ENCODE measurements at regions not wholly inside any gene's neighbourhood (a gene's known extent, or its start where the extent isn't known, plus 50 kb on each side); places are given as distances from the start of the nearest gene placed in this dataset.

- no peak for FAIRE-seq
- no peaks in the 10 kb centered on the region for H3K4me1 ChIP-seq (ENCODE audit: control insufficient read depth, extremely low read depth, insufficient read depth, low read length)
Measured at GRCh38 chr9:87014436-87014835, 67.1 kb upstream of the GAS1 start.

DNA sequence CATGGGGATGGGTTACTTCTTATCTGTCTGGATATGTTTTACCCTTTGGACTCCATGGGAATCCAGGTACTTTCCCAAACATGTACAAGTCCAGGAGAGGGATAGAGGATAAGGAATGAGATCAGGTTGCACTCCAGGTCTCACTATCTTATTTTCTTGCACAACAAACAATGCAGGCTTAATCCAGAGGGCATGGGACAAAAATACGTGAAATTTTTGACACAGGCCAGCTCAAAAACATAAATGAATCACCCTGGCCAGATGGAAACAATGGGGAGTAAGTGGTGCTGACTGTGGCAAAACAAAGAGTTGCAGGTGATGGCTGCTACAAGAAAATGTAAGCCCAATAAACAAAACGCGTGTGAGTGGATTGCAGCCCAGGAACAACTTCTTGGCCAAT is 69.4 kb upstream of the GAS1 start:
- TF ChIP-seq, protein P1, sequence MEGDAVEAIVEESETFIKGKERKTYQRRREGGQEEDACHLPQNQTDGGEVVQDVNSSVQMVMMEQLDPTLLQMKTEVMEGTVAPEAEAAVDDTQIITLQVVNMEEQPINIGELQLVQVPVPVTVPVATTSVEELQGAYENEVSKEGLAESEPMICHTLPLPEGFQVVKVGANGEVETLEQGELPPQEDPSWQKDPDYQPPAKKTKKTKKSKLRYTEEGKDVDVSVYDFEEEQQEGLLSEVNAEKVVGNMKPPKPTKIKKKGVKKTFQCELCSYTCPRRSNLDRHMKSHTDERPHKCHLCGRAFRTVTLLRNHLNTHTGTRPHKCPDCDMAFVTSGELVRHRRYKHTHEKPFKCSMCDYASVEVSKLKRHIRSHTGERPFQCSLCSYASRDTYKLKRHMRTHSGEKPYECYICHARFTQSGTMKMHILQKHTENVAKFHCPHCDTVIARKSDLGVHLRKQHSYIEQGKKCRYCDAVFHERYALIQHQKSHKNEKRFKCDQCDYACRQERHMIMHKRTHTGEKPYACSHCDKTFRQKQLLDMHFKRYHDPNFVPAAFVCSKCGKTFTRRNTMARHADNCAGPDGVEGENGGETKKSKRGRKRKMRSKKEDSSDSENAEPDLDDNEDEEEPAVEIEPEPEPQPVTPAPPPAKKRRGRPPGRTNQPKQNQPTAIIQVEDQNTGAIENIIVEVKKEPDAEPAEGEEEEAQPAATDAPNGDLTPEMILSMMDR (optimal IDR thresholded peaks at IDR 0.05 in 1 of 3, IDR thresholded peaks at IDR 0.05 in 1 of 3, conservative IDR thresholded peaks at IDR 0.05 in 1 of 3; ENCODE audit: extremely low read depth in 1 of 3, insufficient read depth in 2 of 3, low read length in 3 of 3), result no peak
- no peak for TF ChIP-seq EZH2 (IDR thresholded peaks at IDR 0.05; ENCODE audit: low read length)
- Histone ChIP-seq H3K79me2 (ENCODE audit: control insufficient read depth, insufficient read depth, low read length) (no peaks in the 10 kb centered on the region), H2AFZ (ENCODE audit: control insufficient read depth, low read length) (no peak overlapping the region), H3K36me3 (ENCODE audit: control insufficient read depth in 2 of 2, extremely low read depth in 1 of 2, insufficient read depth in 2 of 2, low read length in 2 of 2) (no peaks in the 10 kb centered on the region), H3K27ac (ENCODE audit: control insufficient read depth, insufficient read depth, low read length) (no peak overlapping the region), H3K4me2 (ENCODE audit: control insufficient read depth, extremely low read depth, insufficient read depth, low read depth, low read length) (no peak overlapping the region), H3K4me3 (ENCODE audit: control insufficient read depth in 2 of 3, extremely low read depth in 1 of 3, insufficient read depth in 2 of 3, low read depth in 1 of 3, low read length in 3 of 3) (no peak overlapping the region), H3K4me1 (ENCODE audit: control insufficient read depth, extremely low read depth, insufficient read depth, low read length) (no peaks in the 10 kb centered on the region), H3K9ac (ENCODE audit: control insufficient read depth, extremely low read depth, insufficient read depth, low read length) (no peak overlapping the region), H3K27me3 (ENCODE audit: control insufficient read depth, extremely low read depth, insufficient read depth, low read length) (no peaks in the 10 kb centered on the region), H4K20me1 (ENCODE audit: control insufficient read depth, extremely low read depth, insufficient read depth, low read length) (no peaks in the 10 kb centered on the region), H3K9me1 (ENCODE audit: control insufficient read depth, extremely low read depth, insufficient read depth, low read length) (no peaks in the 10 kb centered on the region), H3K9me3 (ENCODE audit: control insufficient read depth, low read depth, low read length) (no peaks in the 10 kb centered on the region)
- DNase-seq (ENCODE audit: low read depth, low spot score), result no peak
- dilution Hi-C loops (cut with MboI; ENCODE audit: extremely low pct_ligation_motif_present, low sequenced_read_pairs), result no loop called here
- FAIRE-seq, result no peak

More at GRCh38 chr9:87014436-87014835, 67.1 kb upstream of the GAS1 start:
- no peaks in the 10 kb centered on the region for H4K20me1 ChIP-seq (ENCODE audit: control insufficient read depth, extremely low read depth, insufficient read depth, low read length)
- H3K79me2 ChIP-seq (ENCODE audit: control insufficient read depth, insufficient read depth, low read length), result no peaks in the 10 kb centered on the region
- H3K4me3 ChIP-seq (ENCODE audit: control insufficient read depth in 2 of 3, extremely low read depth in 1 of 3, insufficient read depth in 2 of 3, low read depth in 1 of 3, low read length in 3 of 3), result no peak overlapping the region
- no peak overlapping the region for H2AFZ ChIP-seq (ENCODE audit: control insufficient read depth, low read length)
- H3K36me3 ChIP-seq (ENCODE audit: control insufficient read depth in 2 of 2, extremely low read depth in 1 of 2, insufficient read depth in 2 of 2, low read length in 2 of 2), result no peaks in the 10 kb centered on the region
- no peak overlapping the region for H3K9ac ChIP-seq (ENCODE audit: control insufficient read depth, extremely low read depth, insufficient read depth, low read length)
- dilution Hi-C loops (cut with MboI; ENCODE audit: extremely low pct_ligation_motif_present, low sequenced_read_pairs), result no loop called here
- H3K27ac ChIP-seq (ENCODE audit: control insufficient read depth, insufficient read depth, low read length), result no peak overlapping the region
- no peaks in the 10 kb centered on the region for H3K27me3 ChIP-seq (ENCODE audit: control insufficient read depth, extremely low read depth, insufficient read depth, low read length)
- H3K4me2 ChIP-seq (ENCODE audit: control insufficient read depth, extremely low read depth, insufficient read depth, low read depth, low read length), result no peak overlapping the region
- H3K9me1 ChIP-seq (ENCODE audit: control insufficient read depth, extremely low read depth, insufficient read depth, low read length), result no peaks in the 10 kb centered on the region
- no peaks in the 10 kb centered on the region for H3K9me3 ChIP-seq (ENCODE audit: control insufficient read depth, low read depth, low read length)
- TF ChIP-seq EZH2 (IDR thresholded peaks at IDR 0.05; ENCODE audit: low read length), result no peak
- TF ChIP-seq, protein P1 (optimal IDR thresholded peaks at IDR 0.05 in 1 of 3, IDR thresholded peaks at IDR 0.05 in 1 of 3, conservative IDR thresholded peaks at IDR 0.05 in 1 of 3; ENCODE audit: extremely low read depth in 1 of 3, insufficient read depth in 2 of 3, low read length in 3 of 3), result no peak
- no peak for DNase-seq (ENCODE audit: low read depth, low spot score)
